HG02610 (cell line): ENCODE measurements at regions not wholly inside any gene's neighbourhood (a gene's known extent, or its start where the extent isn't known, plus 50 kb on each side); places are given as distances from the start of the nearest gene placed in this dataset.

Experiments
- ATAC-seq: cut with Tn5 transposase; IDR thresholded peaks from one replicate; pipeline ENCODE4 v1.9.1; 2021; ENCODE audit warnings: mild to moderate bottlenecking, moderate library complexity; ENCODE audit not compliant: unreplicated experiment

DNA sequence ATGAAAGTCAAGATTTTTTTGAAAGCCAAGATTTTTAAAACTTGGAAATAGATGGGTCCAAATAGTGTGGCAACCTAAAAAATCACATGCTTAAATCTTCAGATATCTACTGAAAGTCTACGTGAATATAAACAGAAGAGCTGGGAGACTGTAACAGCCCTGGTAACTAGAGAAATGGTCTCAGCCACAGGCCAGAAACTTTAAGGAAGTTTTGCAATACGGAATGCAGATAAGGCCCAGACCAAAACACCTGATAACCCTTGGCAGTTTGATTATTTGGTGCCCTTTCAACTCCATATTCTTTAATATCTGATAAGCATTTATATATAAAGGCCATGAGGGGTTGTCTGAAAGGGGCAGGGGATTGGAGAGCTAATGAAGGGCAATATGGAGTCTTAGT, 537.3 kb upstream of the TGFBR2 start:
- no peak for ATAC-seq

GRCh38 chr3:30073040-30073439, 533.4 kb upstream of the TGFBR2 start:
- ATAC-seq = no peak

DNA sequence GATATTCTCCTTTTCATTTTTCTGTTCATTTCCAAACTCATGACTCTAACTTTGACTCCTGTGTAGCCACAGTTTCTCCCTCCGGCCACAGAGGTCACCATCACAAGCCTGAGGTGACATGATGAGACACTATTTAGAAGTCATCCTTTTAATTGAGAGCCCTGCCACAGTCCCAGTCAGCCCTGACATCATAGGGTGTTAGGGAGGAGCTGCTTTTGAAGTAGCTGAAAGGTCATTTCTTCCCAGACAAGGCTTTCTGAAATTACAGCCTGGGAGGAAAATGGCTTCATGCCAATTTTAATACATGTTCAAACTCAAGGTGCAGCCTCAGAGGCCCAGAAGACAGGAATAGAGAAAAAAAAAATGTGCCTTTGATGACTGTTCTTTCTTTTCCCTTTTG, 532.8 kb upstream of the TGFBR2 start:
- ATAC-seq = no peak

DNA sequence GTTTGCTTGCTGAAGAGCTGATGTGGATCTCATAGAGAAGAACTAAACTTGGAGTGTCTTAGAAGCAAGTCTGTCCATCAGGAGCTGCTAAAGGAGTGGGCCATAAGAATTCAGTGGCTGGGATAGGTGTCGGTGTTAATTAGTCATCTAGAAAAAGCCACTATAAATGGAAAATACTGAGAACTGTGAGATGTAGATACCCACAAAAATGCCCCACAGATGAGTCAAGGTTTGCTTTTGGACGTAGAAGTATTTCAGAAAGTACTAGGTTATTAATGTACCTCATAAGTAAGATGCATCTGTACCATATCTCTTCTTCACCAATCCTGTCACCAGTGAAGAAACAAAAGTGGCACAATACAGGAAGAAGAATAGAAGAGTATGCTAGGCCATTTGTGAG, 530.9 kb upstream of the TGFBR2 start:
- ATAC-seq = no peak

GRCh38 chr3:30076899-30077298, 529.5 kb upstream of the TGFBR2 start:
- no peak for ATAC-seq

DNA sequence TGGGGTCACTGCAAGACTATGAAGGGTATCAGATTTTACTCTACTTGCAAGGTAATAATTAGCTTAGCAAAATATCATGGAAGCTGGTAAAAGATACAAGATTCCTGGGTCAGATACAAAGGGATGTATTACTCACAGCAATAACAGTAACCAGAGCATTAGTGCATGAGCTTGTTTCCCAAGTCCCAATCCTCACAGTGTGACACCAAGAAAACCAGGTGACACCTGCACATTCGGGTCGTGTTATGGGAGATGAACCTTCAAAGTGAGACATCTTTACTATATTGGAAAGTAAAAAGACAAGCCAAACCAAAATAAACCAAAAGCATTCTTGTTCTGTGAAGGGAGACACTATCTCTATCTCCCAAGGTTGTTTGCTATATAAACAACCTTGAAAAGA, 528.7 kb upstream of the TGFBR2 start:
- no peak for ATAC-seq

GRCh38 chr3:30078736-30079135, 527.7 kb upstream of the TGFBR2 start:
- ATAC-seq = no peak

GRCh38 chr3:30081904-30082303, 524.5 kb upstream of the TGFBR2 start:
- ATAC-seq = no peak

- ATAC-seq = no peak
Measured at GRCh38 chr3:30082652-30083051, 523.7 kb upstream of the TGFBR2 start.

DNA sequence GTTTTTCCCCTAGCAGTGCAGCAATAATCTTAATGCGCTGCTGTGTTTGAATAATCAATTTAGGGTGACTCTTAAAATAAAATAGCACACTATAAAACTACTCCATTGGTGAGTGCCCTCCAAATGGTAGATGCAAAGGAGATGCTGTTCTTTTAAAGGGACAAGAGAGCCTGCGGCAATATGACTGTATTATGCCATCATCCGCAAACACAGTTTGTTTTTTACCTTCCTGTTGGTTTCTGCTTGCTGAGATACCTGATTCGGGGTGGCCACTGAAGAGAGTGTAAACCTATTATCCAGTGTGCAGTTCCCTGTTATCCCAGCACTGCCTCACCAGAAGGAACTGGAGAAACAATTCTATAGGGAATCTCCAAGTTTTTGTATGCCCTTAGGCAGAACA, 523.1 kb upstream of the TGFBR2 start:
- no peak for ATAC-seq

DNA sequence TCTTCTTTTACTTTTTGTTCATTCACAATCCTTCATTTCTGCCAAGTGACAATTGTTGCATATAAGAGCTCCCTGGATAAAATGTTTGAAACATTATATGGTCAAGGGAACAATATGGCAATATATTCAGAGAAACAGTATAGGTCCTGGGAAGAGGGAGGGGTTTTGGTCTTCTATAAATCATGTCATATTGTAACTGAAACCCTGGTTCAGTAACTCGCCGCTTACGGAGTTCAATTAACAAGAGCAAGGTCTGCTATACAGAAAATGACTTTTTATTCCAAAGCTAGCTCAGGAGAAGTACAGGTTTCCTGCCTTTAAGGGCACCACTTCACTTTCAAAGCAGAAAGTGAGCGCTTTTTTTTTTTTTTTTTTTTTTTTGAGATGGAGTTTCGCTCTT, 522.1 kb upstream of the TGFBR2 start:
- ATAC-seq = no peak

GRCh38 chr3:30084971-30085403, 521.4 kb upstream of the TGFBR2 start:
- no peak for ATAC-seq

DNA sequence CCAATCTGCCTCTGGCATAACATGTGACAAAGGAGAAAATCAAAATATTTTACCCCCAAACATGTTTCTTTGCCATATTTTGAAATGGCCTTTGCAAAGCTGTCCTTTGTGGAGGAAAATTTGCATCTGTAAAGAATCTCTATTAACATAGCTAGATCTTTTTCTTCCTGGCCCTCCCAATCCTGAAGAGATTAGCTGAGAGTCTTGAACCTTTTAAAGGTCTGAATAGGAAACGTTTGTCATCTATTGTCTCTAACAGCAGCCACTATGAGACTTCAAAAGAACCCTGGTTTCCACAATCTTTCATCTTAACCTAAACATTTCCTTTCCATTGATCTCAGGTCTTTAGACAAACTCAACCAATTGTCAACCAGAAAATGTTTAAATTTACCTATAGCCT, 520.9 kb upstream of the TGFBR2 start:
- no peak for ATAC-seq

GRCh38 chr3:30091686-30092085, 514.7 kb upstream of the TGFBR2 start:
- no peak for ATAC-seq

GRCh38 chr3:30097022-30097650, 509.3 kb upstream of the TGFBR2 start:
- no peak for ATAC-seq

DNA sequence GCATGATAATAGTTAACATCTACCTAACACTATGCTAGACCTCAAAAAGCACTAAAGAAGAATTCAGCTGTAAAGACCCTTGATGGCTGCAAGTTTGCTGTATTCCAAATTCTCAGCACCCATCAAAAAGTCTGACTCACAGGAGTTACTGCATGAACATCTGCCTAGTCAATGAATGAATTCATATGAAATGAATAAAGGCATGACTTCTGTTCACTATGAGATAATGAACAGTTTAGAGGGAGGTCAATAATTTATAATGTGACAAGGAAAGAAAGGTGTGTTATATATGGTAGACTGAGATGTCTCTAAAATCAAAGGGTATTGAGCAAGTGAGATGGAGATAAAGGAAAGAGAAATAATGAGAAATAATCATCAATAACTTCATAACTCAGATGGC, 508.2 kb upstream of the TGFBR2 start:
- ATAC-seq = no peak

DNA sequence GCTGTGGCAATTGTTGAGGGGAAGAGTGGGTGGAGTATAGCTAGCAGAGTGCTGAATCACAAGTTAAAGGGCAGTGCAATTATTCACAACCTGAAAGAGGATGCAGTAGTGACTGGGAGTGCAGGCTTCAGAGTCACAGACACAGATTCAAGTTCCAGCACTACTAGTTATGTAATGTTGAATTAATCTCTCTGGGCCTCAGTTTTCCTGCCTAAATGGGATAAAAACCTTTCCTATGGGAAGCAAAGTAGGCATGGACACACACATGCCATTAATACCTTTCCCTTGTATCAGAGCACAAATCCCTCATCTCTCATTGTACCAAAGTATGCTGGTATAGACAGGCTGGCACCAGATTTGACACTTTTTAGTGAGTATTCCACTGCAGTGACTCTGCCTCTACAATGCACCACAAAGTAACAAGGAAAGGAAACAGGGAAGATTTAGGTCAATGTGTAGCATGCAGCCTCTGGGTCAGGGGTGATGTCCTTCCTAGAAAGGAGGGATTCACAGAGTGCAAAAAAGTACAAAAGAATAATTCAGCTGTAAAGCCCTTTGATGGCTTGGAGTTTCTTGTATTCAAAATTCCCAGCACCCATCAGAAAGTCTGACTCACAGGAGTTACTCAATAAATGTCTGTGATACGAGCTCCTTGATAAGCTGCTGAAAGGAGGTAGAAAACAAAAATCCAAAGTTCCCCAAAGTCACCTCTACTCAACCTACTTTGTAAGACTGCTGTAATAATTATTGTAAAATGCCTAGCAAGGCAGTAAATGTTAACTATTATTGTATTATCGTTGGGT, 507.5 kb upstream of the TGFBR2 start:
- no peak for ATAC-seq

GRCh38 chr3:30102356-30102755, 504.0 kb upstream of the TGFBR2 start:
- no peak for ATAC-seq

GRCh38 chr3:30103186-30103585, 503.2 kb upstream of the TGFBR2 start:
- ATAC-seq = no peak

GRCh38 chr3:30107531-30107930, 498.9 kb upstream of the TGFBR2 start:
- no peak for ATAC-seq

DNA sequence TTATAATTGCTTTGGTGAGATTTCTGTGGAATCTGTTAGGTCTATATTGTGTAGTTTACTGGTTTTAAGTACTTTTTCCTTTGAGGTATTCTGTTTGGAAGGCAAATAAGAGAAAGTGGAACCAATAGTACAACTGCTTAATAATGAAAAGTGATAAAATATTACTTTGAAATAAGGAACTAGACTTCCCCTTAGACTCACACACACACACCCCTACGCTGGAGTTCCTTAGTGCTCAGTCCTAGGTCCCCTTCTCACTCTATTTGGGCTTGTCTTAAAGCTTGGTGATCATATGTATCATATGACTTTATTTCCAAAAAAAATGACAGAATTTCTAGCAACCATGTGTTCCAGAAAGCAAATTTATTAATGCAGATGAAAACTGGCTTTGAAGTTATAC, 494.0 kb upstream of the TGFBR2 start:
- ATAC-seq = no peak

DNA sequence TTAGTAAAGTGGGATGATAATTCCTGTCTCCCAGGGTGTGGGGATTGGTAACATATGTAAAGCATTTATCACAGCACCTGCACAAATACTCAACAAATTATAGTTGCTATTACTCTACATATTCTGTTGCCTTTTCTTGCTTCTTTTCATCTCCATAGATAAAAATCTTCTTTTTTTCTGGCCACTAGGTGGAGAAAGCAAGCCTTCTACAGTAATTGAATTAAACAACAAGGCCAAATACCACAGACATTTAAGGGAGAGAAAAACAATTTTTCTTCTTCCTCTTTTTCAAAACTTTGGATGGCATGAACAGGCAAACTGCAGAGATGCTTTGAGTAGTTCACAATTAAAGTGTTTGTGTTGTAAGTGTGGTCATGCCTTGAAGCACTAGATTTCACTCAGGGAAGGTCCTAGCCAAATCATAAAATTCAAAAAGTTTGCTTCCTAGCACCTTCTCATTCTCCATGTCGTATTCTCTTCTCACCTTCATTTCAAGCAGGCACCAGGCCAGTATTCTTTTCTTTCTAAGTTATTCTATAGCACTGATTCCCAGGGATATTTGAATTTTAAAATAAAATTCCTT, 493.4 kb upstream of the TGFBR2 start:
- ATAC-seq = no peak
